ENCODE measurements at regions not wholly inside any gene's neighbourhood (a gene's known extent, or its start where the extent isn't known, plus 50 kb on each side); places are given as distances from the start of the nearest gene placed in this dataset.

DNA sequence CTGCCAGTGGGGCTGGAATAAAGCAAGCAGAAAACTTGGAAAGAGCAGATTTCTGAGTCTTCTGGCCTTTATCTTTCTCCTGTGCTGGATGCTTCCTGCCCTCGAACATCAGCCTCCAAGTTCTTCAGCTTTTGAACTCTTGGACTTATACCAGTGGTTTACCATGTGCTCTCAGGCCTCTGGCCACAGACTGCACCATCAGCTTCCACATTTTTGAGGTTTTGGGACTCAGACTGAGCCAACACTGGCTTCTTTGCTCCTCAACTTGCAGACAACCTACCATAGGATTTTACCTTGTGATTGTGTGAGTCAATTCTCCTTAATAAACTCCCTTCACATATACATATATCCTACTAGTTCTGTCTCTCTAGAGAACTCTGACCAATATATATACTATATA, 706.6 kb downstream of the NR2F2 start:
- TF ChIP-seq SIN3A (IDR thresholded peaks at IDR 0.05; ENCODE audit: borderline replicate concordance, insufficient read depth, low read length) (no peak), POLR2AphosphoS5 (IDR thresholded peaks at IDR 0.05; ENCODE audit: low read depth, low read length) (no peak)
- TF ChIP-seq, protein P1, sequence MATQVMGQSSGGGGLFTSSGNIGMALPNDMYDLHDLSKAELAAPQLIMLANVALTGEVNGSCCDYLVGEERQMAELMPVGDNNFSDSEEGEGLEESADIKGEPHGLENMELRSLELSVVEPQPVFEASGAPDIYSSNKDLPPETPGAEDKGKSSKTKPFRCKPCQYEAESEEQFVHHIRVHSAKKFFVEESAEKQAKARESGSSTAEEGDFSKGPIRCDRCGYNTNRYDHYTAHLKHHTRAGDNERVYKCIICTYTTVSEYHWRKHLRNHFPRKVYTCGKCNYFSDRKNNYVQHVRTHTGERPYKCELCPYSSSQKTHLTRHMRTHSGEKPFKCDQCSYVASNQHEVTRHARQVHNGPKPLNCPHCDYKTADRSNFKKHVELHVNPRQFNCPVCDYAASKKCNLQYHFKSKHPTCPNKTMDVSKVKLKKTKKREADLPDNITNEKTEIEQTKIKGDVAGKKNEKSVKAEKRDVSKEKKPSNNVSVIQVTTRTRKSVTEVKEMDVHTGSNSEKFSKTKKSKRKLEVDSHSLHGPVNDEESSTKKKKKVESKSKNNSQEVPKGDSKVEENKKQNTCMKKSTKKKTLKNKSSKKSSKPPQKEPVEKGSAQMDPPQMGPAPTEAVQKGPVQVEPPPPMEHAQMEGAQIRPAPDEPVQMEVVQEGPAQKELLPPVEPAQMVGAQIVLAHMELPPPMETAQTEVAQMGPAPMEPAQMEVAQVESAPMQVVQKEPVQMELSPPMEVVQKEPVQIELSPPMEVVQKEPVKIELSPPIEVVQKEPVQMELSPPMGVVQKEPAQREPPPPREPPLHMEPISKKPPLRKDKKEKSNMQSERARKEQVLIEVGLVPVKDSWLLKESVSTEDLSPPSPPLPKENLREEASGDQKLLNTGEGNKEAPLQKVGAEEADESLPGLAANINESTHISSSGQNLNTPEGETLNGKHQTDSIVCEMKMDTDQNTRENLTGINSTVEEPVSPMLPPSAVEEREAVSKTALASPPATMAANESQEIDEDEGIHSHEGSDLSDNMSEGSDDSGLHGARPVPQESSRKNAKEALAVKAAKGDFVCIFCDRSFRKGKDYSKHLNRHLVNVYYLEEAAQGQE (IDR thresholded peaks at IDR 0.05; ENCODE audit: insufficient read depth in 1 of 2, low read depth in 2 of 2, low read length in 2 of 2): no peak

DNA sequence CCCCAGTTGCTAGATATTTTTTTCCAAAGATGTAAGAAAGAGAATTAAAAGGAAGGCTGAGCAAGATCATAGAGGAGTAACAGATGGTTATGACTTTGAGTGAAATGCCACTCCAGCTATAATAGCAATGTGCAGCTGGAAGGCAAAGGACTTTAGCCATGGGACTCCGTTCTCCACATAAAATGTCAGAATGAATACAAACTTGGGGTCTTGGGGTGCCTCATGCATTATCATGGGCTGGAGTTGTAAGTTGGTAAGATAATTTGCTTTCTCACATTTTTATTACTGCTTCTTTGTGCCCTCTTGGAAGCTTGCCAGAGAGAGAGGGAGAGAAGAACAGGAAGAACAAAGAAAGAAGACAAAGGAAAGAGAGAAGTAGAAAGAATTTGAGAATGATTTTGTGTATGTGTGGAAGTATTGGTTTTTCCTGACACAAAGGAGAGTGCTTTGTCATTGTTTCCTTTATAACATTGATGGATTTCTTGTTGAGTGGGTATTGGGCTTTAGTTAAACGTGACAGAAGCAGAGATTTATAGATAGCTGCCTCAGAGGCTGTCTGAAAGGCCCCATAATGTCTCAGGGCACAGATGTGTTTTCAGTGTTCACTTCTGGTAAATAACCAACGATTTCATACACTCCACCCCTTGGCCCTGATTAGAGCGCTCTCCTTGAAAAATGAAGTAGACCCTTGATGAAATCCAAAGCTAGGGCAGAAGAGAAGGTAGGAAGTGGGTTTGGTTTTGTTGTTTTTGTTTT, 715.3 kb downstream of the NR2F2 start:
- TF ChIP-seq TAF1 (IDR thresholded peaks at IDR 0.05; ENCODE audit: borderline replicate concordance, insufficient read depth, low read length): no peak
- no peak for TF ChIP-seq SIN3A (IDR thresholded peaks at IDR 0.05; ENCODE audit: borderline replicate concordance, insufficient read depth, low read length)
- no peak for TF ChIP-seq POLR2AphosphoS5 (IDR thresholded peaks at IDR 0.05; ENCODE audit: low read depth, low read length)
- no peak for TF ChIP-seq FOXP2 (optimal IDR thresholded peaks at IDR 0.05; ENCODE audit: borderline replicate concordance, extremely low read depth, extremely low read length, insufficient read depth)
- TF ChIP-seq, protein P1 (IDR thresholded peaks at IDR 0.05; ENCODE audit: insufficient read depth in 1 of 2, low read depth in 2 of 2, low read length in 2 of 2): no peak

DNA sequence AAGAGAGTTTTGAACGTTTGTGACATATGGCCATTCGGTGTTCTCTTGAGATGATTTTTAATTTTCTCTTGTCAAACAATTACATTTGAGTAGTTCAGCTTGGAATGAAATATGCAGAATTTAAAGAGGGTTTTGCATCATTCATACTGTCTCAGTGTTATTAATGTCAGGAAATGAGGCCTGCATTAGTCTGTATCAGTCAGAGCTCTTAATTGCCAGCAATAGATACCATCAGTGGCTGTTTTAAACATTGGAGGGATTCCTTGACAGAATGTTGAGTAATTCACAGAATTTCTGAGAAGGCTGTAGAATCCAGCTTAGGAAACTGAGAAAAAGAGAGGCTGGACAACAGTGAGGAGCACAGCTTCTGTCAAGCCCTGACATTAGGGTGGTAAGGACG, 722.0 kb downstream of the NR2F2 start:
- TF ChIP-seq SIN3A (IDR thresholded peaks at IDR 0.05; ENCODE audit: borderline replicate concordance, insufficient read depth, low read length) (no peak), FOXP2 (optimal IDR thresholded peaks at IDR 0.05; ENCODE audit: borderline replicate concordance, extremely low read depth, extremely low read length, insufficient read depth) (no peak), TAF1 (IDR thresholded peaks at IDR 0.05; ENCODE audit: borderline replicate concordance, insufficient read depth, low read length) (no peak)
- TF ChIP-seq, protein P1 (IDR thresholded peaks at IDR 0.05; ENCODE audit: insufficient read depth in 1 of 2, low read depth in 2 of 2, low read length in 2 of 2): no peak

DNA sequence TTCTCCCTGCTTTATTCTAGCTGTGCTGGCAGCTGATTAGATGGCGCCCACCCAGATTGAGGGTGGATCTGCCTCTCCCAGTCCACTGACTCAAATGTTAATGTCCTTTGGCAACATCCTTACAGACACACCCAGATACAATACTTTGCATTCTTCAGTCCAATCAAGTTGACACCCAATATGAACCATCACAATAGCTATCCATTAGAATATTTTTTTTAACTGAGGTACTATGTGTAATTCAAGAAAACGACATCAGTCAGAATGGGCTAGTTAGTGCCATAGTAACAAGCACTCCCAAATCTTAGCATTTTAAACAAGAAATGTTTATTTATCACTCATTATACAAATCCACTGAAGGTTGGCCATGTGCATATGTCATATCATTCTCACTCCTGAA, 723.1 kb downstream of the NR2F2 start:
- no peak for TF ChIP-seq POLR2AphosphoS5 (IDR thresholded peaks at IDR 0.05; ENCODE audit: low read depth, low read length)
- TF ChIP-seq FOXP2 (optimal IDR thresholded peaks at IDR 0.05; ENCODE audit: borderline replicate concordance, extremely low read depth, extremely low read length, insufficient read depth): no peak
- no peak for TF ChIP-seq TAF1 (IDR thresholded peaks at IDR 0.05; ENCODE audit: borderline replicate concordance, insufficient read depth, low read length)
- TF ChIP-seq SIN3A (IDR thresholded peaks at IDR 0.05; ENCODE audit: borderline replicate concordance, insufficient read depth, low read length): no peak
- TF ChIP-seq, protein P1 (IDR thresholded peaks at IDR 0.05; ENCODE audit: insufficient read depth in 1 of 2, low read depth in 2 of 2, low read length in 2 of 2): no peak

DNA sequence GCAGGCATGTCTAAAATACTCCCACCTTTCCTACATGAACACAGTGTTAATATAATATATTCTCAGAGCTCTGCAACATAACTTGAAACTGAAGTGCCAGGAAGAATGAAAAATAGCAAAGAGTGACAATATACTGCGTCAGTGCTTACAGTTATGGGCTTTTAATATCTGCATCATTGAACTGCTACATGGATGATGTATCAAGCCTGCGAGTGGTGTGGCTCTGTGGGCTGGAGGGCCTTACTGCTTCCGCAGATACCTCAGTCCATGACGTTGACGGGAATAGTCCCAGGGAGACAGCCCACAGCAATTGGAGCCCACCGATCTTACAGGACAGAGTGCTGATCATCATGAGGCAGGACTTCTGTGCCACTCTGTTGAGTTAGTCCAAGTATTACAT, 727.0 kb downstream of the NR2F2 start:
- TF ChIP-seq TAF1 (IDR thresholded peaks at IDR 0.05; ENCODE audit: borderline replicate concordance, insufficient read depth, low read length) (no peak), FOXP2 (optimal IDR thresholded peaks at IDR 0.05; ENCODE audit: borderline replicate concordance, extremely low read depth, extremely low read length, insufficient read depth) (no peak), POLR2AphosphoS5 (IDR thresholded peaks at IDR 0.05; ENCODE audit: low read depth, low read length) (no peak), SIN3A (IDR thresholded peaks at IDR 0.05; ENCODE audit: borderline replicate concordance, insufficient read depth, low read length) (no peak)
- TF ChIP-seq, protein P1 (IDR thresholded peaks at IDR 0.05; ENCODE audit: insufficient read depth in 1 of 2, low read depth in 2 of 2, low read length in 2 of 2): no peak

Data from PFSK-1 (cell line).